ENCODE measurements at regions not wholly inside any gene's neighbourhood (a gene's known extent, or its start where the extent isn't known, plus 50 kb on each side); places are given as distances from the start of the nearest gene placed in this dataset.

- no peak for TF ChIP-seq EP300 (IDR thresholded peaks at IDR 0.05)
- no peak for TF ChIP-seq POLR2A (IDR thresholded peaks at IDR 0.05)
- no peak for TF ChIP-seq CTCF (IDR thresholded peaks at IDR 0.05)
Measured at GRCh38 chrY:15465880-15466279, 941.6 kb downstream of the NLGN4Y start.

All from gastroesophageal sphincter (tissue), 3 donors.